ENCODE measurements at regions not wholly inside any gene's neighbourhood (a gene's known extent, or its start where the extent isn't known, plus 50 kb on each side); places are given as distances from the start of the nearest gene placed in this dataset.

GRCh38 chr17:71727292-71727691 lies 393.5 kb upstream of the SOX9 start:
- Histone ChIP-seq H3K4me1 (no peaks in the 10 kb centered on the region), H3K9me3 (no peaks in the 10 kb centered on the region), H3K27ac (no peak overlapping the region), H3K36me3 (no peaks in the 10 kb centered on the region), H3K27me3 (no peaks in the 10 kb centered on the region), H3K4me3 (no peak overlapping the region)
- no peak for DNase-seq (ENCODE audit: low spot score)
- no peak for TF ChIP-seq CTCF (IDR thresholded peaks at IDR 0.05)

- no peak for TF ChIP-seq CTCF (IDR thresholded peaks at IDR 0.05)
- no peaks in the 10 kb centered on the region for H3K36me3 ChIP-seq
- no peak overlapping the region for H3K4me3 ChIP-seq
- no peaks in the 10 kb centered on the region for H3K9me3 ChIP-seq
- DNase-seq (ENCODE audit: low spot score) = no peak
- no peak overlapping the region for H3K27ac ChIP-seq
- H3K27me3 ChIP-seq = no peaks in the 10 kb centered on the region
- no peaks in the 10 kb centered on the region for H3K4me1 ChIP-seq
Observed at GRCh38 chr17:71727723-71728122, 393.1 kb upstream of the SOX9 start.

DNA sequence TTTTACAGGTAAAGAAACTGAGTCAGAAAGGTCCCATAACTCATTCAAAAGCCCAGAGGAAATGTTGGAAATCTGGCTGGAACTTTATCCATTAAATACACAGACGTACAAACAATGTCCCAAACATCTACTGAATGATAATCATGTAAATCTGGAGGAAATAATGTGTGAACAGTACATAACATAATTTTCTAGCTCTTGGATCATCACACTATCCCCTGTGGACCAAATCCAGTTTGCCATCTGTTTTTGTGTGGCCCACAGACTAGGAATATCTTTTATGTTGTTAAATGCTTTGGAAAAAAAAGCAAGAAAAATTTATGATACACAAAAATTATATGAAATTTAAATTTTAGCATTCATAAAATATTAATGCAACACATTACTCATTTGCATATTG lies 389.9 kb upstream of the SOX9 start:
- H3K36me3 ChIP-seq = no peaks in the 10 kb centered on the region
- no peaks in the 10 kb centered on the region for H3K27me3 ChIP-seq
- no peak for DNase-seq (ENCODE audit: low spot score)
- H3K27ac ChIP-seq = no peak overlapping the region
- no peaks in the 10 kb centered on the region for H3K4me1 ChIP-seq
- no peaks in the 10 kb centered on the region for H3K9me3 ChIP-seq
- no peak for TF ChIP-seq CTCF (IDR thresholded peaks at IDR 0.05)
- no peak overlapping the region for H3K4me3 ChIP-seq

DNA sequence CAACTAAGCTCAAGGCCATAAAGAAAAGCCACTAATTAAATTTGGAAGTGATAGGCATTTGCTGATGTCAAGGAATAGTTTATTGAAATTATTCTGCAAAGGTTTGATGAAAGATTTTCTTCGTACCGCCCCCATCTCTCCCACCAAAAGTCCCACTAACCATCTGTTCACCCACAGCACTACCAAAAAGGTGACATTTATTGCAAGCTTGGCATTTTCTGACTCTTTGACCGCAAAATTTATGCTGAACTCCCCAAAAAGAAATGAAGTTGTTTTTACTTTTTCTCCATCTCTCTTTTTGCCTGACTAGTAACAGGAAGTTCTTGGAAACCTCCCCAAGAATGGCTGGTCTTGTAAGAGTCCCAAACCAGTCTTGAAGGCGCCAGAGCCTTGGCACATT lies 384.9 kb upstream of the SOX9 start:
- Histone ChIP-seq H3K9me3 (no peaks in the 10 kb centered on the region), H3K4me3 (no peak overlapping the region), H3K27me3 (no peaks in the 10 kb centered on the region), H3K4me1 (no peaks in the 10 kb centered on the region), H3K36me3 (no peaks in the 10 kb centered on the region), H3K27ac (no peak overlapping the region)
- TF ChIP-seq CTCF (IDR thresholded peaks at IDR 0.05) = no peak
- no peak for DNase-seq (ENCODE audit: low spot score)

DNA sequence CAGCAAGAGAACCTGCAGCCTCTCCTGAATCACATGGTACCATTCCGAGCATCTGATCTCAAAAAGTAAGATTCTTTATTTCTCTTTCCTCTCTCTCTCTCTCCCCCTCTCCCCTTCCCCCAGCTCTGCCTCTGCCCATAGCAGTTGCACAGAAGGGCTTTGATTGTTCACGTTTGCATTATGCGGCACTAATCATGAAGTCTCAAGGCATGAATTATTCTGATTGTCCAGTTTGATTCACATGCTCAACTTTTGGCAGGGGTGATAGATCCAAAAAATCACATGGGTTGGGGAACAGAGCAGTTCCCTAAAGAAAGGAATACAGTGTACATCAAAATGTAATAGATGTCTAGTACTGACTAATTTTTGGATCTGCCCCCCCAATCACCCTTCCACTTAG lies 380.0 kb upstream of the SOX9 start:
- H3K27me3 ChIP-seq = no peaks in the 10 kb centered on the region
- H3K4me3 ChIP-seq = no peak overlapping the region
- H3K9me3 ChIP-seq = no peaks in the 10 kb centered on the region
- no peaks in the 10 kb centered on the region for H3K4me1 ChIP-seq
- no peak for DNase-seq (ENCODE audit: low spot score)
- H3K27ac ChIP-seq = no peak overlapping the region
- no peak for TF ChIP-seq CTCF (IDR thresholded peaks at IDR 0.05)
- H3K36me3 ChIP-seq = no peaks in the 10 kb centered on the region

- DNase-seq (ENCODE audit: low spot score) = no peak
- TF ChIP-seq CTCF (IDR thresholded peaks at IDR 0.05) = no peak
- no peaks in the 10 kb centered on the region for H3K4me1 ChIP-seq
- H3K4me3 ChIP-seq = no peak overlapping the region
- H3K9me3 ChIP-seq = no peaks in the 10 kb centered on the region
- H3K36me3 ChIP-seq = no peaks in the 10 kb centered on the region
- no peak overlapping the region for H3K27ac ChIP-seq
- no peaks in the 10 kb centered on the region for H3K27me3 ChIP-seq
Observed at GRCh38 chr17:71741836-71742235, 379.0 kb upstream of the SOX9 start.
